RWPE1 (cell line): ENCODE measurements at regions not wholly inside any gene's neighbourhood (a gene's known extent, or its start where the extent isn't known, plus 50 kb on each side); places are given as distances from the start of the nearest gene placed in this dataset.

Experiments
- CTCF ChIA-PET: fragments of 350-600 bp; sonication (Branson Sonifier 250); formaldehyde crosslinking; extraction: SDS; loops from one replicate; lab custom pipeline; 2021; lab: Yijun Ruan, JAX
- POLR2A ChIA-PET: fragments of 400-600 bp; formaldehyde crosslinking; extraction: SDS; loops from one replicate; lab custom pipeline; 2020; ENCODE audit warnings: antibody characterized with exemption; ENCODE audit not compliant: low non-redundant PET; lab: Yijun Ruan, JAX
- DNase-seq: peaks from one replicate; pipeline ENCODE4 v3.0.0; 2012; ENCODE audit warnings: low spot score
- H3K27ac ChIP-seq: fragments of 450-650 bp; 2 replicates; pipeline ENCODE4 v1.5.1; 2017
- CTCF ChIP-seq: fragments of 450-650 bp; conservative IDR thresholded peaks from 2 replicates; pipeline ENCODE4 v1.5.1; 2017; ENCODE audit warnings: low read depth, mild to moderate bottlenecking

DNA sequence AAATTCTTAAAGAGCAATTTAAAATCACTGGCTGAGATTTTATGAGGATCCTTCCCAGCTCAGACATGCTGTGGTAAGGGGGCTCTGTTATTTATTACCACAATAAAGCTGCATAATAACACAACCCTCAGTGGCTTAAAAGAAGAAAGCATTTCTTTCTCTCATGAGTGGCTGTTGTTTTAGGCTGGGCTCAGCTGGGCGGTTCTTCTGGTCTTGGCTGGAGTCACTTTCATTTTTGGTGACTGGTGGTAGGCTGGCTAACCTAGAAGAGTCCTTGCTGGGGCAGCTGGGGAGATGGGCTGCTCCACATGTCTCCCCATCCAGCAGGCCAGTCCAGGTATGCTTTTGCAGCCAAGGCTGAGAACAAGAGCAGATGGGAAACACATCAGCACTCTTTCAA lies 113.0 kb upstream of the MSX1 start:
- TF ChIP-seq CTCF: no peak
- no peak overlapping the region for H3K27ac ChIP-seq
- no peak for DNase-seq
- ChIA-PET CTCF (no interaction called here), POLR2A (no interaction called here)

DNA sequence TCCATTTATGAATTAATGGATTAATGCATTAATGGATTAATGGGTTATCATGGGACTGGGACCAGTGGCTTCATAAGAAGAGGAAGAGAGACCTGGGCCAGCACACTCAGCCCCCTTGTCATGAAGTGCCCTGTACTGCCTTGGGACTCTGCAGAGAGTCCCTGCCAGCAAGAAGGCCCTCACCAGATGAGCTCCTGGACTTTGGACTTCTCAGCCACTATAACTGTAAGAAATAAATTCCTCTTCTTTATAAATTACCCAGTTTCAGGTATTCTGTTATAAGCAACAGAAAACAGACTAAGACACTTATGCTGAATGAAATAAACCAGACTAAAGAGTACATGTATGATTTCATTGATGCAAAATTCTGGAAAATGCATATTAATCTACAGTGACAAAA lies 119.4 kb upstream of the MSX1 start:
- ChIA-PET CTCF (no interaction called here), POLR2A (no interaction called here)
- no peak for TF ChIP-seq CTCF
- no peak for DNase-seq
- no peak overlapping the region for H3K27ac ChIP-seq

DNA sequence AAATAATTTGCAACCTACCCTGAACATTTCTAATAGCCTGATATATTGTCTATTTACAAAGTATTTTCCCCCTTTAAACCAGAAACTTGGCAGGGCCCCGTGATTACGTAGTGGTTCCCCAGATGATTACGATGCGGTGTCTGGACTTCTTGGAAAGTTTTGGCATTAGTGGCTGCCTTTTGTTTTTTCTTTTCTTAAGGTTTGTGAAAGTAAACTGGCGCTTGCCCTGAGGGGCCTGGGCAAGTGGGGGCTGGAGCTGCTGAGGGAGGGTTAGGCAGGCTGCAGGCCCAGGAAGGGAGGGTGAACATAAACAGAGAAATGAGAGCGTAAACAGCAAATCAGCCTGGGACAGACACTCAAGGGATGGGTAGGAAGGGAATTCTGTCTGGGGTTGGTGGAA lies 123.6 kb upstream of the MSX1 start:
- CTCF ChIA-PET: no interaction called here
- POLR2A ChIA-PET: no interaction called here
- no peak for TF ChIP-seq CTCF
- no peak overlapping the region for H3K27ac ChIP-seq
- no peak for DNase-seq

GRCh38 chr4:4735136-4735750 lies 124.2 kb upstream of the MSX1 start:
- TF ChIP-seq CTCF: no peak
- CTCF ChIA-PET: no interaction called here
- POLR2A ChIA-PET: no interaction called here
- H3K27ac ChIP-seq: no peak overlapping the region
- DNase-seq: no peak

DNA sequence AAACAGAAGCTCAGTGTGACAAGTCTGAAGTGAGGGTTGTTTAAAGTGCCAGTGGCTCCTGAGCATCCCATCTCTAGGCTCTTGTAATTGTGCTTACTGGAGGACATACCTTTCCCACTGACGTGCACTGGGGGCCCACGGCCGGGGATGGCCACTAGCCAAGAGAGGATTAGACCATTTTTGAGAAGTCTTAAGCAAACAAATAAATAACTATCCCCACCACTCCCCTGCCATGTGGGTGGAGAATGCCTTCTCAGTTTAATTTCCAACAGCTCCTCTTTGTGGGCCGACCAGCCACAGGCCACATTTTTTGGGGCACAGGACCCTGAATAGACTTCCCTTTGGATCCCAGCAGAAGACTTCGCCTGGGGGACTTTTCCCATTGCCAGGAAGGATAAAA lies 125.0 kb upstream of the MSX1 start:
- DNase-seq: no peak
- POLR2A ChIA-PET: no interaction called here
- no peak overlapping the region for H3K27ac ChIP-seq
- no peak for TF ChIP-seq CTCF
- CTCF ChIA-PET: no interaction called here

- TF ChIP-seq CTCF: no peak
- H3K27ac ChIP-seq: no peak overlapping the region
- no peak for DNase-seq
- POLR2A ChIA-PET: no interaction called here
- CTCF ChIA-PET: no interaction called here
These were observed 125.8 kb upstream of the MSX1 start for GRCh38 chr4:4733663-4734062.
